ENCODE measurements at regions not wholly inside any gene's neighbourhood (a gene's known extent, or its start where the extent isn't known, plus 50 kb on each side); places are given as distances from the start of the nearest gene placed in this dataset.

DNA sequence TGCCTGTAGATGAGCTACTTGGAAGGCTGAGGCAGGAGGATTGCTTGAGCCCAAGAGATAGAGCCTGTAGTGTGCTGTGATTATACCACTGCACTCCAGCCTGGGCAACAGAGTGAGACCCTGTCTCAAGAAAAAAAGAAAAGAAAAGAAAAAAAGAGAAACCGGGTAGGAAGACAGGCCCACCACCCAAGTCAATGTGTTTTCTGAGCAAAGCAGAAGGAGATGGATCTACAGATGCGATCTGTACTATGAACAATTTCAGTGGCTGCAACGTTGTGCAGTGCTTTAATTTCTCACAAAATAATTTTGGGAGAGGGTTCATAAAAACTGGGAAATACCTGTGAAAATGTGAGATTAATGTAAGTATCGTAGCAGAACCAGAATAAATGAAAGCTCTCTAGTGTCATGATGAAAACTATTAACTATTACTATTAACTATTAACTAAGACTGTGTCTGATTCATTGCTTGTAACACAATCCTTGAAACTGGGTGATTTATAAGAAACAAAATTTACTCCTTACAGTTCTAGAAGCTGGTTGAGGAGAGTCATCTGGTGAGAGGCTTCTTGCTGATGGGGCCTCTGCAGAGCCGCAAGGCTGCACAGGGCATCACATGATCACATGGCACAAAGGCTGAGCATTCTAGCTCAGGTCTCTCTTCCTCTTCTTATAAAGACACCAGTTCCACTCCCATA is 233.1 kb upstream of the ZNF217 start:
- Histone ChIP-seq H3K27ac (ENCODE audit: low read depth, low read length) (peak overlapping the region; percentile 100), H3K79me2 (ENCODE audit: insufficient read depth, low read length) (no peaks in the 10 kb centered on the region), H3K36me3 (ENCODE audit: insufficient read depth, low read length) (no peaks in the 10 kb centered on the region), H3K4me3 (ENCODE audit: insufficient read depth, low read length) (no peak overlapping the region), H3K9me3 (ENCODE audit: low read depth, low read length) (no peaks in the 10 kb centered on the region), H4K20me1 (ENCODE audit: insufficient read depth, low read length) (no peaks in the 10 kb centered on the region), H3K4me1 (ENCODE audit: insufficient read depth, low read length) (peaks cover 34% of the 10 kb centered on the region), H3K4me2 (ENCODE audit: insufficient read depth, low read length) (peak overlapping the region; percentile 90), H2AFZ (ENCODE audit: low read length) (no peak overlapping the region), H3K27me3 (ENCODE audit: insufficient read depth, low read length) (no peaks in the 10 kb centered on the region)
- DNase-seq (ENCODE audit: insufficient read length, low spot score, missing footprints) = no peak
- TF ChIP-seq, protein P1, sequence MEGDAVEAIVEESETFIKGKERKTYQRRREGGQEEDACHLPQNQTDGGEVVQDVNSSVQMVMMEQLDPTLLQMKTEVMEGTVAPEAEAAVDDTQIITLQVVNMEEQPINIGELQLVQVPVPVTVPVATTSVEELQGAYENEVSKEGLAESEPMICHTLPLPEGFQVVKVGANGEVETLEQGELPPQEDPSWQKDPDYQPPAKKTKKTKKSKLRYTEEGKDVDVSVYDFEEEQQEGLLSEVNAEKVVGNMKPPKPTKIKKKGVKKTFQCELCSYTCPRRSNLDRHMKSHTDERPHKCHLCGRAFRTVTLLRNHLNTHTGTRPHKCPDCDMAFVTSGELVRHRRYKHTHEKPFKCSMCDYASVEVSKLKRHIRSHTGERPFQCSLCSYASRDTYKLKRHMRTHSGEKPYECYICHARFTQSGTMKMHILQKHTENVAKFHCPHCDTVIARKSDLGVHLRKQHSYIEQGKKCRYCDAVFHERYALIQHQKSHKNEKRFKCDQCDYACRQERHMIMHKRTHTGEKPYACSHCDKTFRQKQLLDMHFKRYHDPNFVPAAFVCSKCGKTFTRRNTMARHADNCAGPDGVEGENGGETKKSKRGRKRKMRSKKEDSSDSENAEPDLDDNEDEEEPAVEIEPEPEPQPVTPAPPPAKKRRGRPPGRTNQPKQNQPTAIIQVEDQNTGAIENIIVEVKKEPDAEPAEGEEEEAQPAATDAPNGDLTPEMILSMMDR (IDR thresholded peaks at IDR 0.05; ENCODE audit: extremely low read depth, low read depth, low read length) = no peak

DNA sequence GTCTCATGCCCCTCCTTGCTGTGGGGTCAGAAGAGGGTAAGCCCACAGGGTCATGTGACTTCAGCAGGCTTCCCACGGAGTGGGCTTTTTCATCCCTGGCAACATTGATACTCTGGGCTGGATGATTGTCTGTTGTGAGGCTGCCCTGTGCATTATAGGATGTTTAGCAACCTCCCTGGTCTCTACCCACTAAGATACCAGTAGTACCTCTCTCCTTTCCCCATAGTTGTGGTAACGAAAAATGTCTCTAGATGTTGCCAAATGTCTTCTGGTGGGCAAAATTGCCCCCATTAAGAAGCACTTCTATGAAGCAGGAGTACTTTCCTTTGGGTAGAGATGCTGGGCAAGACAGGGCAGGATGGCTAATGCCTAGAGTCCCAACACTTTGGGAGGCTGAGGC is 232.5 kb upstream of the ZNF217 start:
- H3K79me2 ChIP-seq (ENCODE audit: insufficient read depth, low read length) = no peaks in the 10 kb centered on the region
- H3K9me3 ChIP-seq (ENCODE audit: low read depth, low read length) = no peaks in the 10 kb centered on the region
- no peak overlapping the region for H2AFZ ChIP-seq (ENCODE audit: low read length)
- no peaks in the 10 kb centered on the region for H3K27me3 ChIP-seq (ENCODE audit: insufficient read depth, low read length)
- peaks cover 34% of the 10 kb centered on the region for H3K4me1 ChIP-seq (ENCODE audit: insufficient read depth, low read length)
- H3K36me3 ChIP-seq (ENCODE audit: insufficient read depth, low read length) = no peaks in the 10 kb centered on the region
- TF ChIP-seq, protein P1 (IDR thresholded peaks at IDR 0.05; ENCODE audit: extremely low read depth, low read depth, low read length) = no peak
- H3K4me2 ChIP-seq (ENCODE audit: insufficient read depth, low read length) = no peak overlapping the region
- DNase-seq (ENCODE audit: insufficient read length, low spot score, missing footprints) = no peak
- H3K4me3 ChIP-seq (ENCODE audit: insufficient read depth, low read length) = no peak overlapping the region
- H3K27ac ChIP-seq (ENCODE audit: low read depth, low read length) = no peak overlapping the region
- no peaks in the 10 kb centered on the region for H4K20me1 ChIP-seq (ENCODE audit: insufficient read depth, low read length)

DNA sequence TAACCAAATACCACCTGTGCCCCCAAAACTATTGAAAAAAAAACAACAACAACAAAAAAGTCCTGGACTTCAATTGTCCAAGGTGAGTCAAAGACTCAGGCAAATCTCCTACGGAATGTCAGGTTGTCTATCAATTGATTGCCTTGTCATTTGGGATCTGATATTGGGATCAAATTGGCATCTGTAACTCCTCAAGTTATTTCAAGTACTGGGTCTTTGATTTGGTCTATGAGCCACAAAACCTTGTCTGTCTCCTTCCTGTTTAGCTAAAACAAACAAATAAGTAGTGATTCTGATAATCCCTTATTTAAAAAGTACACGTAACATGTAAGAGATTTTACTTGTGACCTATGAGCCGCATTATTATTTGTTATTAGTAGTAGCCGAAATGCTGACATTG is 231.6 kb upstream of the ZNF217 start:
- no peaks in the 10 kb centered on the region for H3K79me2 ChIP-seq (ENCODE audit: insufficient read depth, low read length)
- H3K27ac ChIP-seq (ENCODE audit: low read depth, low read length) = no peak overlapping the region
- H3K36me3 ChIP-seq (ENCODE audit: insufficient read depth, low read length) = no peaks in the 10 kb centered on the region
- H3K27me3 ChIP-seq (ENCODE audit: insufficient read depth, low read length) = no peaks in the 10 kb centered on the region
- H3K4me3 ChIP-seq (ENCODE audit: insufficient read depth, low read length) = no peak overlapping the region
- no peaks in the 10 kb centered on the region for H4K20me1 ChIP-seq (ENCODE audit: insufficient read depth, low read length)
- TF ChIP-seq, protein P1 (IDR thresholded peaks at IDR 0.05; ENCODE audit: extremely low read depth, low read depth, low read length) = no peak
- H2AFZ ChIP-seq (ENCODE audit: low read length) = no peak overlapping the region
- no peak overlapping the region for H3K4me2 ChIP-seq (ENCODE audit: insufficient read depth, low read length)
- H3K9me3 ChIP-seq (ENCODE audit: low read depth, low read length) = no peaks in the 10 kb centered on the region
- peaks cover 28% of the 10 kb centered on the region for H3K4me1 ChIP-seq (ENCODE audit: insufficient read depth, low read length)
- no peak for DNase-seq (ENCODE audit: insufficient read length, low spot score, missing footprints)

DNA sequence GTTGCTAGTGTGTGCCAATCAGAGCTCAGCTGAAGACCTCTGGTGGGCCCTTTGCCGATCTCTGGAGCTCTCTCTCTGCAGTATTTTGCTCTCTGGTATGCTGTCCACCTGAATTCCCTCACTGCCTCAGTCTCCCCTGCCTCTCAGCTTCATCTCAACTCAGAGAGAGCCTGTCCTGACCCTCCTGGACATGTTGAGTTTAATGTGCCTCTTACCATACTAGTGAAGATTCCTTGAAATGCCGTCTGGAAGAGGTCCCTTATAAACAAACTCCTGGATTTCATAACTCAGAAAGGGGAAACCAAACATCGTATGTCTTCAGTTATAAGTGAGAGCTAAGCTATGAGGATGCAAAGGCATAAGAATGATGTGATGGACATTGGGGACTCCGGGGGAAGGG is 231.1 kb upstream of the ZNF217 start:
- Histone ChIP-seq H3K27ac (ENCODE audit: low read depth, low read length) (no peak overlapping the region), H3K9me3 (ENCODE audit: low read depth, low read length) (no peaks in the 10 kb centered on the region), H3K4me1 (ENCODE audit: insufficient read depth, low read length) (peaks cover 23% of the 10 kb centered on the region), H3K4me2 (ENCODE audit: insufficient read depth, low read length) (no peak overlapping the region), H2AFZ (ENCODE audit: low read length) (peak overlapping the region; percentile 60), H3K36me3 (ENCODE audit: insufficient read depth, low read length) (no peaks in the 10 kb centered on the region), H3K79me2 (ENCODE audit: insufficient read depth, low read length) (no peaks in the 10 kb centered on the region), H3K27me3 (ENCODE audit: insufficient read depth, low read length) (no peaks in the 10 kb centered on the region), H4K20me1 (ENCODE audit: insufficient read depth, low read length) (no peaks in the 10 kb centered on the region), H3K4me3 (ENCODE audit: insufficient read depth, low read length) (no peak overlapping the region)
- no peak for DNase-seq (ENCODE audit: insufficient read length, low spot score, missing footprints)
- TF ChIP-seq, protein P1 (IDR thresholded peaks at IDR 0.05; ENCODE audit: extremely low read depth, low read depth, low read length) = no peak
